SK-N-SH (cell line): ENCODE measurements at regions not wholly inside any gene's neighbourhood (a gene's known extent, or its start where the extent isn't known, plus 50 kb on each side); places are given as distances from the start of the nearest gene placed in this dataset.

Experiments
- CTCF ChIP-seq: fragments of 200-600 bp; sonication (generic); IDR thresholded peaks from 2 replicates; pipeline ENCODE4 v1.6.1; 2017; ENCODE audit warnings: antibody characterized with exemption, mild to moderate bottlenecking, moderate library complexity
- ELF1 ChIP-seq: IDR thresholded peaks from 2 replicates; pipeline ENCODE4 v1.4.0; 2012
- EP300 ChIP-seq, 2 experiments: IDR thresholded peaks; 2 replicates each; pipeline versions ENCODE4 v1.4.0 to v1.6.1; 2012; ENCODE audit warnings: borderline replicate concordance in 1 of 2, low read depth in 1 of 2, low read length in 1 of 2
- EZH2phosphoT487 ChIP-seq: fragments of 200-600 bp; sonication (generic); IDR thresholded peaks from 2 replicates; pipeline ENCODE4 v1.6.1; 2017; ENCODE audit warnings: low read depth, mixed run types, mild to moderate bottlenecking, antibody characterized with exemption, moderate library complexity, borderline replicate concordance
- GABPA ChIP-seq: IDR thresholded peaks from 2 replicates; pipeline ENCODE4 v1.4.0; 2012; ENCODE audit warnings: low read depth, mild to moderate bottlenecking
- GATA2 ChIP-seq: sonication (generic); formaldehyde crosslinking; IDR thresholded peaks from 2 replicates; pipeline ENCODE4 v1.5.0; 2020; ENCODE audit warnings: mild to moderate bottlenecking, missing genetic modification reagents
- JUND ChIP-seq: IDR thresholded peaks from 2 replicates; pipeline ENCODE4 v1.4.0; 2012
- MAX ChIP-seq: IDR thresholded peaks from 2 replicates; pipeline ENCODE4 v1.4.0; 2012; ENCODE audit warnings: low read depth
- PBX3 ChIP-seq: IDR thresholded peaks from 2 replicates; pipeline ENCODE4; 2012
- POLR2AphosphoS5 ChIP-seq: IDR thresholded peaks from 2 replicates; pipeline ENCODE4 v1.6.1; 2012; ENCODE audit warnings: low read depth, low read length
- REST ChIP-seq: IDR thresholded peaks from 2 replicates; pipeline ENCODE4 v1.6.1; 2012; ENCODE audit warnings: mild to moderate bottlenecking, low read depth, low read length, moderate library complexity
- TCF12 ChIP-seq: IDR thresholded peaks from 2 replicates; pipeline ENCODE4 v1.4.0; 2012
- USF1 ChIP-seq: IDR thresholded peaks from 2 replicates; pipeline ENCODE4 v1.4.0; 2012; ENCODE audit warnings: low read depth, borderline replicate concordance
- USF2 ChIP-seq: fragments of 150-350 bp; IDR thresholded peaks from 2 replicates; pipeline ENCODE4 v1.6.1; 2017; ENCODE audit warnings: antibody characterized with exemption, low read length, low read depth, borderline replicate concordance

- TF ChIP-seq CTCF, result no peak
- TF ChIP-seq POLR2AphosphoS5, result no peak
- no peak for TF ChIP-seq EP300 (IDR thresholded peaks at IDR 0.05; ENCODE audit: borderline replicate concordance in 1 of 2, low read depth in 1 of 2, low read length in 1 of 2)
- TF ChIP-seq GABPA, result no peak
- no peak for TF ChIP-seq GATA2 (CRISPR knock-in tag)
- no peak for TF ChIP-seq MAX
- TF ChIP-seq USF2, result no peak
- no peak for TF ChIP-seq JUND
- no peak for TF ChIP-seq PBX3
- no peak for TF ChIP-seq REST
- no peak for TF ChIP-seq TCF12
- TF ChIP-seq USF1, result no peak
- TF ChIP-seq ELF1, result no peak
- TF ChIP-seq EZH2phosphoT487, result no peak
Measured at GRCh38 chr13:28581451-28581850, 77.5 kb upstream of the POMP start.
